Activated B cell treated with CpG ODN at 0.5 μM for 24 hours (primary cell): ENCODE measurements at regions not wholly inside any gene's neighbourhood (a gene's known extent, or its start where the extent isn't known, plus 50 kb on each side); places are given as distances from the start of the nearest gene placed in this dataset.
A peak's percentile ranks its signal among the peaks of the same experiment; 100 is the strongest.

Experiments used
- ATAC-seq: fragments of 200-7000 bp; cut with Tn5 transposase; one replicate; pipeline ENCODE4 v1.10.0; 2021; ENCODE audit warnings: low read depth, mild to moderate bottlenecking, moderate library complexity
- CTCF ChIA-PET: fragments of 350-600 bp; sonication (Branson Sonifier 250); formaldehyde crosslinking; loops from one replicate; lab custom pipeline; 2021; ENCODE audit warnings: antibody characterized with exemption; lab: Charles Lee
- POLR2A ChIA-PET: fragments of 350-600 bp; sonication (Branson Sonifier 250); formaldehyde crosslinking; loops from one replicate; lab custom pipeline; 2021; ENCODE audit warnings: antibody characterized with exemption; lab: Charles Lee
- DNase-seq: peaks from one replicate; pipeline ENCODE4 v3.0.0; 2022
- H3K27ac Mint-ChIP-seq: one replicate; pipeline ENCODE4 v1.8.0; 2020; ENCODE audit warnings: mixed read lengths
- H3K27me3 Mint-ChIP-seq: one replicate; pipeline ENCODE4 v1.8.0; 2021; ENCODE audit warnings: mixed read lengths
- H3K36me3 Mint-ChIP-seq: one replicate; pipeline ENCODE4 v1.8.0; 2021; ENCODE audit warnings: low read depth, mixed read lengths
- H3K4me1 Mint-ChIP-seq: one replicate; pipeline ENCODE4 v1.8.0; 2021; ENCODE audit warnings: mixed read lengths
- H3K4me3 Mint-ChIP-seq: one replicate; pipeline ENCODE4 v1.8.0; 2020; ENCODE audit warnings: mild to moderate bottlenecking, mixed read lengths
- H3K9me3 Mint-ChIP-seq: one replicate; pipeline ENCODE4 v1.8.0; 2020; ENCODE audit warnings: mixed read lengths
- intact Hi-C: fragments of 100-400 bp; cut with micrococcal nuclease; formaldehyde crosslinking; loops from one replicate; pipeline ENCODE4 v1.15.1; 2024
- TF ChIP-seq, protein P1 (sequence below): fragments of 200-600 bp; IDR thresholded peaks from one replicate; pipeline ENCODE4 v1.8.0; 2022; ENCODE audit warnings: antibody characterized with exemption, mild to moderate bottlenecking

DNA sequence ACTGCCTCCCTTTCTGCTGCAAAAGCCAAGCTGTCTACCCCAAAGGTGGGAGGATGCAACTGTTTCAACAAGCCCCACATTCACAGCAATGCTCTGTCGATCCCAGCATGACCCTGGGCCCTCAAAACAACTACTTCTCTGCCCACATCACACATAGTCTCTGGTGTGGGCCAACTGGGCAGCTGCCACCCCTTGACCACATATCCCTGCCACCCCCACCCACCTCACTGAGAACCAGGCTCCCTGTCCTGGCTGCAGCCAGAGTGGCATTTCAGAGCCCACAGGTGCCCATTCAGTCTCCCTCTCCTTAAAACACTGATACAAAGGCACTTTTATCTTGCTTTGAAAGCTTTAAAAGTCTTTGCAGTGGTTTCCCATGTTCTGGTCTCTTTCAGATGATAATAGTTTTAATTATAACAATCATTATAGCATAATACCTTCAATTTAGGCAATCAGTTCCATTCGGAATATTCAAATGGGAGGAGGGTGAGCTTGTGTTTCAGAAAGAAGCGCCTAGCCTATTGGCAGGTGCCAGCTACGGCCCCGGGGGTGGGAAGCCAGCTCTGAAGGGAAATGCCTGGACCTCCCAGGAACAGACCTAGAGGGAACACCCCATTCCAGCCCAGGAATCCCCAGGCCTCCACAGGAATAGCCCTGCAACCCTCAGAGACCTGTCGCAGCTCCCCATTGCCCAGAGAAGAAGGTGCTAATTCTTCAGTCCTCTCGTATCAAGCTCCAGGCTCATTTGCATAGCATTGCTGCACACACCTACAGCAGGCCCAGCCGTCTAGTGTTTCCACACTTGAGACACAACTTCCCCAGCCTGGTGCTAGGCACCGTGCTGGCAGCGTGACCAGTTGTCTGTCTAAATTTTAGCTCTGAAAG, 90.8 kb downstream of the C5orf15 start:
- H3K27me3 Mint-ChIP-seq, result no peaks in the 10 kb centered on the region
- intact Hi-C loops, result no loop called here
- H3K27ac Mint-ChIP-seq, result no peak overlapping the region
- ChIA-PET POLR2A (no interaction called here), CTCF (interaction anchor here (1.2 kb wide), 1 partner anchor 67 kb away, joined by 3 read pairs; no protein-coding TSS in a partner anchor)
- H3K4me1 Mint-ChIP-seq, result peaks cover 28% of the 10 kb centered on the region
- TF ChIP-seq, protein P1, sequence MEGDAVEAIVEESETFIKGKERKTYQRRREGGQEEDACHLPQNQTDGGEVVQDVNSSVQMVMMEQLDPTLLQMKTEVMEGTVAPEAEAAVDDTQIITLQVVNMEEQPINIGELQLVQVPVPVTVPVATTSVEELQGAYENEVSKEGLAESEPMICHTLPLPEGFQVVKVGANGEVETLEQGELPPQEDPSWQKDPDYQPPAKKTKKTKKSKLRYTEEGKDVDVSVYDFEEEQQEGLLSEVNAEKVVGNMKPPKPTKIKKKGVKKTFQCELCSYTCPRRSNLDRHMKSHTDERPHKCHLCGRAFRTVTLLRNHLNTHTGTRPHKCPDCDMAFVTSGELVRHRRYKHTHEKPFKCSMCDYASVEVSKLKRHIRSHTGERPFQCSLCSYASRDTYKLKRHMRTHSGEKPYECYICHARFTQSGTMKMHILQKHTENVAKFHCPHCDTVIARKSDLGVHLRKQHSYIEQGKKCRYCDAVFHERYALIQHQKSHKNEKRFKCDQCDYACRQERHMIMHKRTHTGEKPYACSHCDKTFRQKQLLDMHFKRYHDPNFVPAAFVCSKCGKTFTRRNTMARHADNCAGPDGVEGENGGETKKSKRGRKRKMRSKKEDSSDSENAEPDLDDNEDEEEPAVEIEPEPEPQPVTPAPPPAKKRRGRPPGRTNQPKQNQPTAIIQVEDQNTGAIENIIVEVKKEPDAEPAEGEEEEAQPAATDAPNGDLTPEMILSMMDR, result no peak
- DNase-seq (no peak), ATAC-seq (peak; percentile 60)
- H3K9me3 Mint-ChIP-seq, result peaks cover 3% of the 10 kb centered on the region
- H3K36me3 Mint-ChIP-seq, result no peaks in the 10 kb centered on the region
- H3K4me3 Mint-ChIP-seq, result no peak overlapping the region

DNA sequence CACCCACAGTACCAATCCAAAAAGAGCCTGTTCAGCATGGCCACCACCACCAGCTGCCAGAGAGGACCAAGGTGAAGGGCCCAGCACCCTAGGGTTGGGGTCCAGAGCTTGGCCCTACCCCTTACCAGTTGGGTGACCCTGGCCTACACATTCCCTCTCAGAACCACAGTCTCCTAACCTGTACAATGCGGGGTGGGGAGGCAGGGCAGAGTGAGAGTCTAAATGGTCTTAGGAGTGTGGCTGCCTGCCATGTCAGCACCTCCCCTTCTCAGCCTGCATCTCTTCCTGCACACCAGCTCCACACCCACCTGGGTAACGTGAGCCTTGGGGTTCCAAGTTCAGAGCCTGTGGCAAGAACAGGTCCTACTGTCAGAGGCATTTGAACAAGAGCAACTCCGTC, 92.2 kb downstream of the C5orf15 start:
- intact Hi-C loops, result no loop called here
- ATAC-seq, result no peak
- no peak overlapping the region for H3K4me3 Mint-ChIP-seq
- H3K9me3 Mint-ChIP-seq, result peaks cover 3% of the 10 kb centered on the region
- DNase-seq, result no peak
- H3K4me1 Mint-ChIP-seq, result peaks cover 28% of the 10 kb centered on the region
- POLR2A ChIA-PET, result no interaction called here
- H3K27me3 Mint-ChIP-seq, result no peaks in the 10 kb centered on the region
- H3K27ac Mint-ChIP-seq, result no peak overlapping the region
- CTCF ChIA-PET, result interaction anchor here (1.4 kb wide), 1 partner anchor 453 kb away, joined by 3 read pairs; no protein-coding TSS in a partner anchor
- TF ChIP-seq, protein P1, result no peak
- no peaks in the 10 kb centered on the region for H3K36me3 Mint-ChIP-seq

DNA sequence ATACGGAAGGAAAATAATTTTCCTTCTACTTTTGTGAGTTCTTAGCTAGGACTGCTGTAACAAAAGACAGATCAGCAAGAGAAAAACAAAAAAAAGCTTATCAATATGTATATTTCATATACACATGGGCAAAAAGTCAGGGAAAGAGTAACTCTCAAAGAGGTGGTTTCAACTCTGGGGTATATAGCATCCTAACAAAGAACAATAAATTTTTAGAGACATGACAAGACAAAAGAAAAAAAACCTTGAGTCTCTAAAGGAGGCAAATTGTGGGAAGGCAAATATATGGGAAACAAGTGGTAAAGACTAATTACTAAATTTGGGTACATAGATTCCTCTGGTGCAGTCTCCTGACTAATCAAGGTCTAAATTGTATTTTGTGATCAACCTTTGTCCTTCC, 93.2 kb downstream of the C5orf15 start:
- H3K9me3 Mint-ChIP-seq, result peaks cover 3% of the 10 kb centered on the region
- no peaks in the 10 kb centered on the region for H3K36me3 Mint-ChIP-seq
- POLR2A ChIA-PET, result no interaction called here
- no peaks in the 10 kb centered on the region for H3K27me3 Mint-ChIP-seq
- no peak for DNase-seq
- TF ChIP-seq, protein P1, result no peak
- no peak overlapping the region for H3K4me3 Mint-ChIP-seq
- CTCF ChIA-PET, result interaction anchor here (1.4 kb wide), 1 partner anchor 451 kb away, joined by 3 read pairs; no protein-coding TSS in a partner anchor
- intact Hi-C loops, result loop anchor here (2.0 kb wide), 1 partner anchor 60 kb away; no protein-coding TSS in a partner anchor
- H3K27ac Mint-ChIP-seq, result no peak overlapping the region
- H3K4me1 Mint-ChIP-seq, result peaks cover 26% of the 10 kb centered on the region
- no peak for ATAC-seq

DNA sequence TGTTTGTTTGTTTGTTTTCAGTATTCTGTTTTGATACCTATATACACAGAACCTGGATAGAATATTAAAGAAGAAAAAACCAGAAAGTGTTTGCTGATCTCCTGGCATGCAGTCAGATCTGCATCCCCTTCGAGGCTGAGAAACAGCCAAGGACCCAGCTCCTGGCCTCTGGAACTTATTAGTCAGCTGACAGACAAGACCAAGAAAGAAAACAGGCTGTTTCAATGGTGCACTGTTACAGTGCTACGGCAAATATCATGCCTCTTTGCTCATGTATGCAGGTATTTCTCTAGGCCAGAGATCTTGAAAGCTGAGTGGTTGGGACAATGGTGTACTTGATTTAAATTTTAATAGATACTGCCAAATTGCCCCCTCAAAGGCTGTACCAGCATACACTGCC, 95.0 kb downstream of the C5orf15 start:
- ATAC-seq (no peak), DNase-seq (no peak)
- peaks cover 25% of the 10 kb centered on the region for H3K4me1 Mint-ChIP-seq
- no peak overlapping the region for H3K4me3 Mint-ChIP-seq
- peaks cover 3% of the 10 kb centered on the region for H3K9me3 Mint-ChIP-seq
- ChIA-PET CTCF (no interaction called here), POLR2A (no interaction called here)
- no peaks in the 10 kb centered on the region for H3K27me3 Mint-ChIP-seq
- TF ChIP-seq, protein P1, result no peak
- H3K27ac Mint-ChIP-seq, result no peak overlapping the region
- intact Hi-C loops, result no loop called here
- H3K36me3 Mint-ChIP-seq, result no peaks in the 10 kb centered on the region

DNA sequence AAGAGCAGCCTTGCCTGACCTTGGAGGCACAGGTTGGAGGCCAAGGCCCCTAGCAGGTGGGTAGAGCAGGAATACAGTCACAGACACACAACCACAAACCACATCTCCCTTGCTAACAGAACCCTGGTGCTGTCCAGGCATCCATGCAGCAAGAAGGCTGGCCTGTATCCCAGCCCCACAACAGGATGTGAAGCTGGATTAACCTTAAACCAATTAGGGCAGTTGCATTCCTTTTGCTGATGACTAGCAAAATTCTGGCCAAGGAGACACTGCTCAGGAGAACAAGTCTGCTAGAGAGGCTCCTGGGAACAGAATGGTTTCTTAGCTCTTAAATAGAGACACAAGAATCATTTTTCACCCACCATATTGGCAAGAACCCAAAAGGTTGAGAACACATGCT, 97.8 kb downstream of the C5orf15 start:
- TF ChIP-seq, protein P1, result no peak
- H3K4me1 Mint-ChIP-seq, result peaks cover 23% of the 10 kb centered on the region
- no peaks in the 10 kb centered on the region for H3K36me3 Mint-ChIP-seq
- peaks cover 3% of the 10 kb centered on the region for H3K9me3 Mint-ChIP-seq
- no peaks in the 10 kb centered on the region for H3K27me3 Mint-ChIP-seq
- ATAC-seq (no peak), DNase-seq (no peak)
- intact Hi-C loops, result no loop called here
- ChIA-PET POLR2A (interaction anchor here (1.7 kb wide), 1 partner anchor 68 kb away, joined by 5 read pairs; no protein-coding TSS in a partner anchor), CTCF (interaction anchor here (0.9 to 3.4 kb wide), 15 partner anchors 10 to 760 kb away, joined by 3 to 16 read pairs (median 7); no protein-coding TSS in a partner anchor)
- H3K27ac Mint-ChIP-seq, result no peak overlapping the region
- H3K4me3 Mint-ChIP-seq, result no peak overlapping the region
